Omental fat pad (tissue), 3 donors: ENCODE measurements at regions not wholly inside any gene's neighbourhood (a gene's known extent, or its start where the extent isn't known, plus 50 kb on each side); places are given as distances from the start of the nearest gene placed in this dataset.
"Not testable (repeated sequence)": the region's sequence is repeated elsewhere in the genome, so short reads cannot be mapped to it uniquely, and the experiment has no call there.

Experiments
- ATAC-seq: fragments of 150-250 bp; one replicate; pipeline ENCODE4 v1.9.1; 2016; ENCODE audit warnings: mild to moderate bottlenecking, moderate library complexity; ENCODE audit not compliant: low FRiP score
- DNase-seq: peaks from one replicate; pipeline ENCODE4 v3.0.0-alpha.2; 2019; ENCODE audit warnings: low spot score
- TF ChIP-seq, protein P1 (sequence below), 3 donors: fragments of 450-650 bp; IDR thresholded peaks; one replicate each; pipeline ENCODE4 v1.5.1; 2016 to 2017; ENCODE audit warnings: antibody characterized with exemption in 3 of 3, mild to moderate bottlenecking in 3 of 3, moderate library complexity in 2 of 3

DNA sequence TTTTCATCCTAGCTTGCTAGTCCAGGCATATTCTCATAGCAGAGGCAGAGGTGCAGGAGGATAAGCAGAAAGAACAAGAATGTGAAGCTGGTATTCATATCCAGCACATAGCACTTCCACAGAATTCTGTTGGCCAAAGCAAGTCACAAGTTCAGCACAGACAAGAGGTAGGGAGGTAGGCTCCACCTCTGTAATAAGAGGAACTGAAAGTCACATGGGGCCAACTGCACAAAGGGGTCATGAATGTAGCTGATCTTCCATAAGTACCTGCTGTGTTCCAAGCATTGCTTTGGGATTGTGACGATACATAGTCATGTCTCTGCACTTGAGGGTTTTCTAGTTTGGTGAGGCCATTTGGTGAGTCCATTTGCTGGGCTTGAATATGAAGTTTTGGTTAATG is 110.8 kb upstream of the MPHOSPH6 start:
- no peak for DNase-seq
- no peak for ATAC-seq
- TF ChIP-seq, protein P1, sequence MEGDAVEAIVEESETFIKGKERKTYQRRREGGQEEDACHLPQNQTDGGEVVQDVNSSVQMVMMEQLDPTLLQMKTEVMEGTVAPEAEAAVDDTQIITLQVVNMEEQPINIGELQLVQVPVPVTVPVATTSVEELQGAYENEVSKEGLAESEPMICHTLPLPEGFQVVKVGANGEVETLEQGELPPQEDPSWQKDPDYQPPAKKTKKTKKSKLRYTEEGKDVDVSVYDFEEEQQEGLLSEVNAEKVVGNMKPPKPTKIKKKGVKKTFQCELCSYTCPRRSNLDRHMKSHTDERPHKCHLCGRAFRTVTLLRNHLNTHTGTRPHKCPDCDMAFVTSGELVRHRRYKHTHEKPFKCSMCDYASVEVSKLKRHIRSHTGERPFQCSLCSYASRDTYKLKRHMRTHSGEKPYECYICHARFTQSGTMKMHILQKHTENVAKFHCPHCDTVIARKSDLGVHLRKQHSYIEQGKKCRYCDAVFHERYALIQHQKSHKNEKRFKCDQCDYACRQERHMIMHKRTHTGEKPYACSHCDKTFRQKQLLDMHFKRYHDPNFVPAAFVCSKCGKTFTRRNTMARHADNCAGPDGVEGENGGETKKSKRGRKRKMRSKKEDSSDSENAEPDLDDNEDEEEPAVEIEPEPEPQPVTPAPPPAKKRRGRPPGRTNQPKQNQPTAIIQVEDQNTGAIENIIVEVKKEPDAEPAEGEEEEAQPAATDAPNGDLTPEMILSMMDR (IDR thresholded peaks at IDR 0.05): no peak

DNA sequence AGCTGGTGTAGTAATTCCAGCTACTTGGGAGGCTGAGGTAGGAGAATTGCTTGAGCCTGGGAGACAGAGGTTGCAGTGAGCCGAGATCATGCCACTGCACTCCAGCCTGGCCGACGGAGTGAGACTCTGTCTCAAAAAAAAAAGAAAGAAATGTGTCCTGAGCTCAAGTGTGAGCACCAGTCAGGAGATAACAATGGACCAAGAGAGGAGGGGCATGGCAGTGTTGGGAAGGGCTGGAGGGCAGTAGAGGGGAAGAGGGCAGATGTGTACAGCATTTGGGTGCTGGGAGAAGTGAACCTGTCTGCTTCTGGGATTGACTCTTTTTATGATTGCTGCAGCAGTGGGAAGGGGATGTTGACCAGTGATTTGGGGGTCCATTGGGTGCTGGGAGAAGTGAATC is 105.3 kb upstream of the MPHOSPH6 start:
- not testable (repeated sequence) for DNase-seq, ATAC-seq

DNA sequence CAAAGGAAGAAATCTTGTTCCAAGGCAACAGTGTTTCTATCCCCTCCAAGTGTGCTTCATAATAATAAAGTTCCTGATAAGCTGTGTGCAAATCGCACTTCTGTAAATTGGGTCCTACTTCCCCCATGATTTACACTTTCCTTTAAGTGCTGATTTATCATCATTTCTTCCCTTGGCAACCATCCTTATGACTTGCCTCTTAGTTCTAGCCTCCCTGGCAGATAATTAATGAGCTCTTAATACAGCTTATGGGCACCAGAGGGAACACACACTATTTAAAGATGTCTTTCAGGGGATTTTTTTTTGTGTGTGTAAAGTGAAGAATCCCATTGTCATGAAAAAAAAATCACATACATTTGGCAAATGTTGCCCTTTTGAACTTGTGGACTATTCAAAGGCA is 101.6 kb upstream of the MPHOSPH6 start:
- DNase-seq (no peak), ATAC-seq (no peak)
- TF ChIP-seq, protein P1 (IDR thresholded peaks at IDR 0.05): no peak

DNA sequence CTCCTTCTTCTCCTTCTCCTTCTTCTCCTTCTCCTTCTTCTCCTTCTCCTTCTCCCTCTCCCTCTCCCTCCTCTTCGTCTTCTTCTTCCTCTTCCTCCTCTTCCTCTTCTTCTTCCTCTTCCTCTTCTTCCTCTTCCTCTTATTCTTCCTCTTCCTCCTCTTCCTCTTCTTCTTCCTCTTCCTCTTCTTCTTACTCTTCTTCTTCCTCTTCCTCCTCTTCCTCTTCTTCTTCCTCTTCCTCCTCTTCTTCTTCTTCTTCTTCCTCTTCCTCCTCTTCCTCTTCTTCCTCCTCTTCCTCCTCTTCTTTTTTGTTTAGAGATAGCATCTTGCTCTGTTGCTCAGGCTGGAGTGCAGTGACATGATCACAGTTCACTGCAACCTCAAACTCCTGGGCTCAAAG is 97.7 kb upstream of the MPHOSPH6 start:
- not testable (repeated sequence) for DNase-seq, ATAC-seq

DNA sequence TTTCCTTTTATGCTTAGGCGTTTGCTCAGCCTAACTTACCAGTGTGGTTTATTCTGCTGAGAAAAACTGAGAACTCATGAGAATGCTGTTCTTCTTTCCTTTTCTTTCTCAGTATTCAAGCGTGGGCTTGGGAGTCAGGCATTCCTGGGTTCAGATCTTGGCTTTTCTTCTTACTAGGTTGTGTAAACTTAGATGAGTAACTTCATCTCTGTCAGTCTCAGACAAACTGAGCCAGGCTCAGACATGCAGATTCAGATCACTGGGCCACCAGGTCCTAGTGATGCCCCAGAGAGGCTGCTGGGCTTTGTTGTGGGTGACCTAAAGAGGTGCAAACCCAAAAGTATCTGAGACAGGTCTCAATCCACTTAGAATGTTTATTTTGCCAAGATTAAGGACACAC is 95.8 kb upstream of the MPHOSPH6 start:
- no peak for DNase-seq
- no peak for ATAC-seq
- TF ChIP-seq, protein P1 (IDR thresholded peaks at IDR 0.05): no peak

DNA sequence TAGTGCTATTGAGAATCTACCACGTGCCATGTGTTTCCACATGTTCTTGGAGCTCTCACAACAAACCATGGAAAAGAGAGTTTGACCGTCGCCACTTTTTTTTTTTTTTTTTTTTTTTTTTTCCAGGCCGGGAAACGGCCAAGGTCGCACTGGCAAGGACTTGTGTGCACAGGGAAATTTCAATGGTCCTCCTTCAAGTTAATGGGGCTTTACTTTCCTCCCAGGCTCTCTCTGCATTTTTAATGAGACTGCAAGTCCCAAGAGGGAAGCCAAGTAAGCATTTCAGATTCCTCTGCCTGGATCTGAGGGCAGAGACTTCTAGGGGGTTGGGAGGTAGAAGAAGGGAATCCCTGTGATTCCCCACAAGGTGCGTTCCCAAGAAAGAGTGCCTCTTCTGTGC is 94.7 kb upstream of the MPHOSPH6 start:
- DNase-seq: no peak
- no peak for ATAC-seq
- TF ChIP-seq, protein P1 (IDR thresholded peaks at IDR 0.05): no peak

DNA sequence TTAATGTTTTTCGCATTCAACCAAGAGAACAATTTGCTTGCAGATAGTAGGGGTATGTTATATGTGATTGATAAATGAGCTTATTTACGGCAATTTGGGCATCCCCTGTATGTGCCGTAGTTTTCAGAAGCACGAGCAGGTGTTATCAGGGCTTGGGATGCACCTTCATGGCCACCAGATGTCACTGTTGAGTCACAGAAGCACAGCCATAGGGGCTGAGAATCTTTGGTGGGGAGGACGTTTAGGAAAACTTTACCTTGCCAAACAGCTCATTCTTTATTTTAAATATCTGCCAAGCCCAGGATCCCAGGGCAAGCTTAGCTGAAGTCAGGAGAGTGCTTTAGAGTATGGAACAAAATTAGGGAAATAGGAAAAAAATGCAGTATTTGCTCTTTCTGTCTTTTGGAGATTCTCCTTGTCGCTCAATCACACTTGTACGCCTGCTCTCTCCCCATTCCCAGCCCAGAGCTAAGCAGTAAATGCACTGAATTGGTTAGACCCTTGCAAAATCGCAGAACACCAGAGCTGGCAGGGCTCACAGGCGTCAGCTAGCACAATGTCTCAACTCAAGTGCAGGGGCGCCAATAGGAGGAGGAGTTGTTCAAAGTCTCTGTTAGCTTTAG is 93.6 kb upstream of the MPHOSPH6 start:
- ATAC-seq (peak; percentile 64), DNase-seq (no peak)
- TF ChIP-seq, protein P1 (IDR thresholded peaks at IDR 0.05): peak in 1 of 3 donors; percentile 36

DNA sequence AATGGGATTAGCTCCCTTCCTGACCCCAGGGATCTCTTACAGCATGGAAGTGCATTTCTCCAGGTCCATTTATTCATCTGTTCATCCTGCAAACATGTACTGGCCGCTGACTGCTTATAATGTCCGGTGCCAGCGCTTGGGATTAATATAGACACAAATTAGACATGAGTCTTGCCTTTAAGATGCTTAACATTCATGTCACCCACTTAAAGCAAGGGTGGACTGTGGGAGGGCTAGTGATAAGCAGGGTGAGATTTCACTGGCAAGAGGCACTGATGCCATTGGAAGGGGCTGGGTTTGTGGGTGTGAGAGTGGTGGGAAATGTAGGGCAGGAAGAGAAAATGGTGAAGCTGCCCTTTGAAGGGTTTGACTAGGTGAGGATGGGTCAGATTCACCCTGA is 92.2 kb upstream of the MPHOSPH6 start:
- TF ChIP-seq, protein P1 (IDR thresholded peaks at IDR 0.05): no peak
- DNase-seq (no peak), ATAC-seq (no peak)
